Neural cell (in vitro differentiated cells): ENCODE measurements at regions not wholly inside any gene's neighbourhood (a gene's known extent, or its start where the extent isn't known, plus 50 kb on each side); places are given as distances from the start of the nearest gene placed in this dataset.

Source experiments
- small RNA-seq, 3 experiments: library from RNA; depleted of rRNA; stranded (forward); fragments of <200 nt; gene quantifications; one replicate each; pipeline ENCODE3, GENCODE V24; 2012

Small RNAs in the stretch of these regions (small RNA-seq; reads per million reads assigned to genes)
- 0 reads per million in 3 experiments for gene MIR548AG1
- gene RF00019, result 0 to 1.2 (median 0) reads per million in 3 experiments
- 0 reads per million in 3 experiments for gene RNU6-1325P
